ENCODE measurements at regions not wholly inside any gene's neighbourhood (a gene's known extent, or its start where the extent isn't known, plus 50 kb on each side); places are given as distances from the start of the nearest gene placed in this dataset.

- Histone ChIP-seq H3K4me2 (ENCODE audit: extremely low read depth, insufficient read depth, low read length) (no peak overlapping the region), H2AFZ (ENCODE audit: low read length) (no peak overlapping the region), H3K79me2 (ENCODE audit: control insufficient read depth, insufficient read depth, low read length) (no peaks in the 10 kb centered on the region), H3K9ac (ENCODE audit: insufficient read depth, low read length) (no peak overlapping the region), H3K9me3 (ENCODE audit: control insufficient read depth, insufficient read depth, low read depth, low read length) (no peaks in the 10 kb centered on the region), H3K36me3 (ENCODE audit: control insufficient read depth, insufficient read depth, low read length) (no peaks in the 10 kb centered on the region), H3K27me3 (ENCODE audit: control insufficient read depth, insufficient read depth, low read length) (no peaks in the 10 kb centered on the region), H3K4me1 (ENCODE audit: control insufficient read depth, extremely low read depth, insufficient read depth, low read length) (no peaks in the 10 kb centered on the region), H3K4me3 (replicated peaks in 1 of 4; ENCODE audit: control extremely low read depth in 1 of 4, insufficient read depth in 1 of 4, low read depth in 3 of 4, low read length in 4 of 4) (no peak overlapping the region), H4K20me1 (ENCODE audit: control insufficient read depth, extremely low read depth, insufficient read depth, low read length) (no peaks in the 10 kb centered on the region), H3K27ac (ENCODE audit: insufficient read depth, low read length) (no peak overlapping the region)
- no peak for DNase-seq (ENCODE audit: low read depth in 2 of 2)
- TF ChIP-seq CTCF (conservative IDR thresholded peaks at IDR 0.05 in 1 of 2, IDR thresholded peaks at IDR 0.05 in 1 of 2; ENCODE audit: low read depth in 1 of 2, low read length in 2 of 2), result no peak
Measured at GRCh38 chr6:79145301-79145700, 67.2 kb upstream of the PHIP start.

GRCh38 chr6:79143320-79143898 is 65.4 kb upstream of the PHIP start:
- no peak for DNase-seq (ENCODE audit: low read depth in 2 of 2)
- no peak overlapping the region for H3K27ac ChIP-seq (ENCODE audit: insufficient read depth, low read length)
- H3K9me3 ChIP-seq (ENCODE audit: control insufficient read depth, insufficient read depth, low read depth, low read length), result no peaks in the 10 kb centered on the region
- H3K9ac ChIP-seq (ENCODE audit: insufficient read depth, low read length), result no peak overlapping the region
- H2AFZ ChIP-seq (ENCODE audit: low read length), result no peak overlapping the region
- H3K4me1 ChIP-seq (ENCODE audit: control insufficient read depth, extremely low read depth, insufficient read depth, low read length), result no peaks in the 10 kb centered on the region
- no peak overlapping the region for H3K4me2 ChIP-seq (ENCODE audit: extremely low read depth, insufficient read depth, low read length)
- no peaks in the 10 kb centered on the region for H3K36me3 ChIP-seq (ENCODE audit: control insufficient read depth, insufficient read depth, low read length)
- no peaks in the 10 kb centered on the region for H3K27me3 ChIP-seq (ENCODE audit: control insufficient read depth, insufficient read depth, low read length)
- TF ChIP-seq CTCF (conservative IDR thresholded peaks at IDR 0.05 in 1 of 2, IDR thresholded peaks at IDR 0.05 in 1 of 2; ENCODE audit: low read depth in 1 of 2, low read length in 2 of 2) (no peak), EZH2 (IDR thresholded peaks at IDR 0.05; ENCODE audit: low read length, missing control alignments) (no peak)
- H3K4me3 ChIP-seq (replicated peaks in 1 of 4; ENCODE audit: control extremely low read depth in 1 of 4, insufficient read depth in 1 of 4, low read depth in 3 of 4, low read length in 4 of 4), result no peak overlapping the region
- H4K20me1 ChIP-seq (ENCODE audit: control insufficient read depth, extremely low read depth, insufficient read depth, low read length), result no peaks in the 10 kb centered on the region
- H3K79me2 ChIP-seq (ENCODE audit: control insufficient read depth, insufficient read depth, low read length), result no peaks in the 10 kb centered on the region

- Histone ChIP-seq H3K27ac (ENCODE audit: insufficient read depth, low read length) (no peak overlapping the region), H3K4me2 (ENCODE audit: extremely low read depth, insufficient read depth, low read length) (no peak overlapping the region), H2AFZ (ENCODE audit: low read length) (no peak overlapping the region), H4K20me1 (ENCODE audit: control insufficient read depth, extremely low read depth, insufficient read depth, low read length) (no peaks in the 10 kb centered on the region), H3K36me3 (ENCODE audit: control insufficient read depth, insufficient read depth, low read length) (no peaks in the 10 kb centered on the region), H3K9me3 (ENCODE audit: control insufficient read depth, insufficient read depth, low read depth, low read length) (no peaks in the 10 kb centered on the region), H3K27me3 (ENCODE audit: control insufficient read depth, insufficient read depth, low read length) (no peaks in the 10 kb centered on the region), H3K4me1 (ENCODE audit: control insufficient read depth, extremely low read depth, insufficient read depth, low read length) (no peaks in the 10 kb centered on the region), H3K9ac (ENCODE audit: insufficient read depth, low read length) (no peak overlapping the region), H3K79me2 (ENCODE audit: control insufficient read depth, insufficient read depth, low read length) (no peaks in the 10 kb centered on the region), H3K4me3 (replicated peaks in 1 of 4; ENCODE audit: control extremely low read depth in 1 of 4, insufficient read depth in 1 of 4, low read depth in 3 of 4, low read length in 4 of 4) (no peak overlapping the region)
- peak in 1 of 2 donors; percentile 48 for DNase-seq (ENCODE audit: low read depth in 2 of 2)
- no peak for TF ChIP-seq CTCF (conservative IDR thresholded peaks at IDR 0.05 in 1 of 2, IDR thresholded peaks at IDR 0.05 in 1 of 2; ENCODE audit: low read depth in 1 of 2, low read length in 2 of 2)
- no peak for TF ChIP-seq EZH2 (IDR thresholded peaks at IDR 0.05; ENCODE audit: low read length, missing control alignments)
Measured at GRCh38 chr6:79138146-79138545, 60.1 kb upstream of the PHIP start.

All from fibroblast of lung (primary cell).